Activated naive CD8-positive, alpha-beta T cell treated with anti-CD3 and anti-CD28 coated beads, Interleukin-2, amount 10 ng/mL, durations not matched to agents 7 days and 5 days (primary cell): ENCODE measurements at regions not wholly inside any gene's neighbourhood (a gene's known extent, or its start where the extent isn't known, plus 50 kb on each side); places are given as distances from the start of the nearest gene placed in this dataset.
"Not testable (repeated sequence)": the region's sequence is repeated elsewhere in the genome, so short reads cannot be mapped to it uniquely, and the experiment has no call there.

Experiments used
- ATAC-seq: fragments of 150-1000 bp; cut with Tn5 transposase; one replicate; pipeline ENCODE4 v1.10.0; 2021; ENCODE audit warnings: low read depth, moderate library complexity
- POLR2A ChIA-PET: fragments of 350-600 bp; sonication (Branson Sonifier 250); formaldehyde crosslinking; loops from one replicate; lab custom pipeline; 2021; ENCODE audit warnings: antibody characterized with exemption; lab: Charles Lee
- DNase-seq: peaks from one replicate; pipeline ENCODE4 v3.0.0; 2021
- H3K27ac Mint-ChIP-seq: one replicate; pipeline ENCODE4 v1.8.0; 2022; ENCODE audit warnings: mild to moderate bottlenecking, mixed read lengths
- H3K27me3 Mint-ChIP-seq: one replicate; pipeline ENCODE4 v1.8.0; 2022; ENCODE audit warnings: mild to moderate bottlenecking, moderate library complexity, mixed read lengths
- H3K36me3 Mint-ChIP-seq: one replicate; pipeline ENCODE4 v1.8.0; 2021; ENCODE audit warnings: mild to moderate bottlenecking, mixed read lengths
- H3K4me1 Mint-ChIP-seq: one replicate; pipeline ENCODE4 v1.8.0; 2021; ENCODE audit warnings: mixed read lengths
- H3K4me3 Mint-ChIP-seq: one replicate; pipeline ENCODE4 v1.8.0; 2022; ENCODE audit warnings: mild to moderate bottlenecking, moderate library complexity, mixed read lengths
- H3K9me3 Mint-ChIP-seq: one replicate; pipeline ENCODE4 v1.8.0; 2021; ENCODE audit warnings: mixed read lengths

GRCh38 chr20:5696011-5696559 is 54.1 kb upstream of the SHLD1 start:
- POLR2A ChIA-PET = no interaction called here
- Mint-ChIP-seq H3K9me3 (peaks cover 4% of the 10 kb centered on the region), H3K4me1 (no peaks in the 10 kb centered on the region), H3K27ac (no peak overlapping the region), H3K36me3 (no peaks in the 10 kb centered on the region), H3K27me3 (peaks cover 2% of the 10 kb centered on the region), H3K4me3 (no peak overlapping the region)
- DNase-seq = no peak
- ATAC-seq = no peak

- ATAC-seq = no peak
Measured at GRCh38 chr20:5691918-5692618, 58.1 kb upstream of the SHLD1 start.

GRCh38 chr20:5689463-5689862 is 60.7 kb upstream of the SHLD1 start:
- peaks cover 2% of the 10 kb centered on the region for H3K27me3 Mint-ChIP-seq
- H3K4me3 Mint-ChIP-seq = no peak overlapping the region
- no peak for ATAC-seq
- POLR2A ChIA-PET = no interaction called here
- no peaks in the 10 kb centered on the region for H3K4me1 Mint-ChIP-seq
- H3K27ac Mint-ChIP-seq = no peak overlapping the region
- no peaks in the 10 kb centered on the region for H3K36me3 Mint-ChIP-seq
- DNase-seq = no peak
- no peaks in the 10 kb centered on the region for H3K9me3 Mint-ChIP-seq

More at GRCh38 chr20:5691918-5692618, 58.1 kb upstream of the SHLD1 start:
- no peak overlapping the region for H3K4me3 Mint-ChIP-seq
- H3K27ac Mint-ChIP-seq = no peak overlapping the region
- no peaks in the 10 kb centered on the region for H3K4me1 Mint-ChIP-seq
- H3K9me3 Mint-ChIP-seq = peaks cover 2% of the 10 kb centered on the region
- no peaks in the 10 kb centered on the region for H3K36me3 Mint-ChIP-seq
- POLR2A ChIA-PET = no interaction called here
- no peak for DNase-seq
- H3K27me3 Mint-ChIP-seq = peaks cover 4% of the 10 kb centered on the region

GRCh38 chr20:5688431-5688972 is 61.7 kb upstream of the SHLD1 start:
- Mint-ChIP-seq H3K36me3 (no peaks in the 10 kb centered on the region), H3K9me3 (no peaks in the 10 kb centered on the region), H3K4me3 (no peak overlapping the region), H3K27ac (no peak overlapping the region), H3K27me3 (peaks cover 2% of the 10 kb centered on the region), H3K4me1 (no peaks in the 10 kb centered on the region)
- ATAC-seq = no peak
- DNase-seq = no peak
- POLR2A ChIA-PET = no interaction called here

GRCh38 chr20:5687884-5688283 is 62.3 kb upstream of the SHLD1 start:
- POLR2A ChIA-PET = no interaction called here
- Mint-ChIP-seq H3K27me3 (peaks cover 2% of the 10 kb centered on the region), H3K9me3 (no peaks in the 10 kb centered on the region), H3K4me3 (no peak overlapping the region), H3K27ac (no peak overlapping the region), H3K36me3 (no peaks in the 10 kb centered on the region), H3K4me1 (no peaks in the 10 kb centered on the region)
- no peak for ATAC-seq
- DNase-seq = no peak

- Mint-ChIP-seq H3K4me3 (no peak overlapping the region), H3K36me3 (no peaks in the 10 kb centered on the region), H3K9me3 (no peaks in the 10 kb centered on the region)
Measured at GRCh38 chr20:5686384-5687105, 63.7 kb upstream of the SHLD1 start.

GRCh38 chr20:5682556-5682955 is 67.6 kb upstream of the SHLD1 start:
- DNase-seq, ATAC-seq, H3K4me3 Mint-ChIP-seq, POLR2A ChIA-PET, H3K4me1 Mint-ChIP-seq, H3K27ac Mint-ChIP-seq, H3K9me3 Mint-ChIP-seq, H3K36me3 Mint-ChIP-seq, H3K27me3 Mint-ChIP-seq: not testable (repeated sequence)

More at GRCh38 chr20:5686384-5687105, 63.7 kb upstream of the SHLD1 start:
- ATAC-seq (no peak), DNase-seq (no peak)
- POLR2A ChIA-PET = no interaction called here
- Mint-ChIP-seq H3K4me1 (no peaks in the 10 kb centered on the region), H3K27me3 (peaks cover 2% of the 10 kb centered on the region), H3K27ac (no peak overlapping the region)

- H3K27ac Mint-ChIP-seq = no peak overlapping the region
Measured at GRCh38 chr20:5680192-5680591, 69.4 kb upstream of the GPCPD1 start.

GRCh38 chr20:5678777-5679176 is 68.0 kb upstream of the GPCPD1 start:
- Mint-ChIP-seq H3K27ac (no peak overlapping the region), H3K9me3 (no peaks in the 10 kb centered on the region), H3K4me3 (no peak overlapping the region), H3K36me3 (no peaks in the 10 kb centered on the region), H3K27me3 (no peaks in the 10 kb centered on the region), H3K4me1 (peaks cover 6% of the 10 kb centered on the region)
- DNase-seq = no peak
- ATAC-seq = no peak
- POLR2A ChIA-PET = interaction anchor here (0.5 to 0.7 kb wide), 2 partner anchors 49 to 74 kb away, joined by 3 to 5 read pairs; no protein-coding TSS in a partner anchor

More at GRCh38 chr20:5680192-5680591, 69.4 kb upstream of the GPCPD1 start:
- no peaks in the 10 kb centered on the region for H3K27me3 Mint-ChIP-seq
- POLR2A ChIA-PET = no interaction called here
- DNase-seq = no peak
- no peaks in the 10 kb centered on the region for H3K36me3 Mint-ChIP-seq
- no peak for ATAC-seq
- no peaks in the 10 kb centered on the region for H3K9me3 Mint-ChIP-seq
- no peak overlapping the region for H3K4me3 Mint-ChIP-seq
- no peaks in the 10 kb centered on the region for H3K4me1 Mint-ChIP-seq

- not testable (repeated sequence) for ATAC-seq, H3K4me1 Mint-ChIP-seq
Measured at GRCh38 chr20:5677944-5678343, 67.1 kb upstream of the GPCPD1 start.

GRCh38 chr20:5677389-5677788 is 66.6 kb upstream of the GPCPD1 start:
- no peak for ATAC-seq
- Mint-ChIP-seq H3K9me3 (no peaks in the 10 kb centered on the region), H3K4me3 (no peak overlapping the region), H3K4me1 (peaks cover 6% of the 10 kb centered on the region), H3K36me3 (no peaks in the 10 kb centered on the region), H3K27me3 (no peaks in the 10 kb centered on the region), H3K27ac (no peak overlapping the region)
- POLR2A ChIA-PET = no interaction called here
- no peak for DNase-seq

More at GRCh38 chr20:5677944-5678343, 67.1 kb upstream of the GPCPD1 start:
- H3K36me3 Mint-ChIP-seq, H3K4me3 Mint-ChIP-seq, DNase-seq, POLR2A ChIA-PET, H3K27ac Mint-ChIP-seq, H3K9me3 Mint-ChIP-seq, H3K27me3 Mint-ChIP-seq: not testable (repeated sequence)

- Mint-ChIP-seq H3K27me3 (no peaks in the 10 kb centered on the region), H3K4me3 (no peak overlapping the region), H3K9me3 (no peaks in the 10 kb centered on the region), H3K27ac (no peak overlapping the region), H3K4me1 (peaks cover 6% of the 10 kb centered on the region), H3K36me3 (no peaks in the 10 kb centered on the region)
- POLR2A ChIA-PET = interaction anchor here (0.6 kb wide), 1 partner anchor 274 kb away, joined by 3 read pairs; no protein-coding TSS in a partner anchor
- no peak for DNase-seq
- ATAC-seq = no peak
Measured at GRCh38 chr20:5675103-5676091, 64.6 kb upstream of the GPCPD1 start.
